ENCODE measurements at regions not wholly inside any gene's neighbourhood (a gene's known extent, or its start where the extent isn't known, plus 50 kb on each side); places are given as distances from the start of the nearest gene placed in this dataset.

GRCh38 chr16:65704866-65705265 is 583.0 kb upstream of the CDH11 start:
- no peak overlapping the region for H4K91ac ChIP-seq (ENCODE audit: insufficient read depth, low read depth, low read length)
- H2BK20ac ChIP-seq (ENCODE audit: low read depth, low read length) = no peak overlapping the region
- no peak overlapping the region for H2BK5ac ChIP-seq (ENCODE audit: low read depth, low read length, poor library complexity, severe bottlenecking)
- peaks cover 7% of the 10 kb centered on the region; the same call in 1 of the 2 replicates for H3K4me1 ChIP-seq (ENCODE audit: control insufficient read depth, insufficient read depth, low read length)
- no peak overlapping the region for H4K5ac ChIP-seq (ENCODE audit: low read depth, low read length)
- no peaks in the 10 kb centered on the region for H3K79me1 ChIP-seq (ENCODE audit: low read depth in 1 of 2, low read length in 2 of 2)
- no TSS peak for BruUV-seq (replicated peaks)
- H2AK5ac ChIP-seq (ENCODE audit: low read depth, low read length) = no peak overlapping the region
- no peak overlapping the region for H2BK15ac ChIP-seq (ENCODE audit: low read depth, low read length)
- in situ Hi-C loops (cut with MboI; ENCODE audit: low sequenced_read_pairs) = no loop called here
- no peak overlapping the region for H3K4ac ChIP-seq (ENCODE audit: low read depth, low read length)
- no peak overlapping the region for H3K4me2 ChIP-seq (ENCODE audit: low read depth, low read length)
- no peaks in the 10 kb centered on the region for H3K9me3 ChIP-seq (ENCODE audit: control insufficient read depth, insufficient read depth, low read length)
- H3K27me3 ChIP-seq (ENCODE audit: control insufficient read depth, insufficient read depth, low read length) = peaks cover 5% of the 10 kb centered on the region; the same call in 1 of the 2 replicates
- no peak overlapping the region for H2AFZ ChIP-seq (replicated peaks; ENCODE audit: low read length, poor library complexity)
- no peak overlapping the region for H4K8ac ChIP-seq (ENCODE audit: low read depth in 2 of 2, low read length in 2 of 2)
- H3K27ac ChIP-seq (ENCODE audit: insufficient read depth, low read length) = no peak overlapping the region
- ChIA-PET CTCF (no interaction called here), POLR2A (ENCODE audit: unreplicated experiment) (no interaction called here)
- DNase-seq (no peak), ATAC-seq (ENCODE audit: low read depth) (no peak)
- no peak overlapping the region for H3K4me3 ChIP-seq (ENCODE audit: insufficient read depth, low read depth, low read length)
- H2BK120ac ChIP-seq (ENCODE audit: low read depth, low read length) = no peak overlapping the region
- H4K20me1 ChIP-seq (ENCODE audit: insufficient read depth, low read length) = no peaks in the 10 kb centered on the region
- no peaks in the 10 kb centered on the region for H3K9me1 ChIP-seq (ENCODE audit: insufficient read depth, low read length)
- H3K56ac ChIP-seq (ENCODE audit: extremely low read depth, insufficient read depth, low read length) = no peak overlapping the region
- no peak overlapping the region for H3K9ac ChIP-seq (ENCODE audit: low read depth, low read length)
- TF ChIP-seq CHD1 (IDR thresholded peaks at IDR 0.05; ENCODE audit: low read depth, low read length) = no peak
- no peak for TF ChIP-seq BHLHE40 (IDR thresholded peaks at IDR 0.05; ENCODE audit: low read depth, low read length)
- no peak for TF ChIP-seq RCOR1 (IDR thresholded peaks at IDR 0.05; ENCODE audit: insufficient replicate concordance, low read length)
- TF ChIP-seq POLR2A (IDR thresholded peaks at IDR 0.05; ENCODE audit: low read depth, low read length) = no peak
- peak; percentile 38; the same call in 1 of the 2 replicates for TF ChIP-seq RAD21 (IDR thresholded peaks at IDR 0.05; ENCODE audit: low read length)
- TF ChIP-seq USF2 (IDR thresholded peaks at IDR 0.05; ENCODE audit: low read depth, low read length) = no peak
- no peak; the same call in 1 of the 2 replicates for TF ChIP-seq CTCF (conservative IDR thresholded peaks at IDR 0.05; ENCODE audit: low read depth, low read length)
- no peak for TF ChIP-seq MXI1 (IDR thresholded peaks at IDR 0.05; ENCODE audit: borderline replicate concordance, low read depth, low read length)
- TF ChIP-seq, protein P1, sequence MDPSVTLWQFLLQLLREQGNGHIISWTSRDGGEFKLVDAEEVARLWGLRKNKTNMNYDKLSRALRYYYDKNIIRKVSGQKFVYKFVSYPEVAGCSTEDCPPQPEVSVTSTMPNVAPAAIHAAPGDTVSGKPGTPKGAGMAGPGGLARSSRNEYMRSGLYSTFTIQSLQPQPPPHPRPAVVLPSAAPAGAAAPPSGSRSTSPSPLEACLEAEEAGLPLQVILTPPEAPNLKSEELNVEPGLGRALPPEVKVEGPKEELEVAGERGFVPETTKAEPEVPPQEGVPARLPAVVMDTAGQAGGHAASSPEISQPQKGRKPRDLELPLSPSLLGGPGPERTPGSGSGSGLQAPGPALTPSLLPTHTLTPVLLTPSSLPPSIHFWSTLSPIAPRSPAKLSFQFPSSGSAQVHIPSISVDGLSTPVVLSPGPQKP (IDR thresholded peaks at IDR 0.05; ENCODE audit: borderline replicate concordance, low read depth, low read length) = no peak
- TF ChIP-seq RFX5 (IDR thresholded peaks at IDR 0.05; ENCODE audit: low read depth, low read length) = no peak
- no peak for TF ChIP-seq MAZ (IDR thresholded peaks at IDR 0.05; ENCODE audit: borderline replicate concordance, low read depth, low read length)
- TF ChIP-seq SMC3 (IDR thresholded peaks at IDR 0.05; ENCODE audit: low read depth, low read length) = peak; percentile 28; the same call in 1 of the 2 replicates
- TF ChIP-seq FOS (IDR thresholded peaks at IDR 0.05; ENCODE audit: low read depth, low read length) = no peak
- TF ChIP-seq MAFK (IDR thresholded peaks at IDR 0.05; ENCODE audit: low read depth, low read length) = no peak
- TF ChIP-seq NFE2L2 (IDR thresholded peaks at IDR 0.05; ENCODE audit: low read depth, low read length) = no peak
- dilution Hi-C loops (cut with HindIII; ENCODE audit: low sequenced_read_pairs, unreplicated experiment) = no loop called here
- H2AK9ac ChIP-seq (replicated peaks; ENCODE audit: low read depth, low read length, poor library complexity) = no peak overlapping the region
- no peak overlapping the region for H3K23ac ChIP-seq (ENCODE audit: low read depth, low read length)
- H3K18ac ChIP-seq (ENCODE audit: low read depth, low read length) = no peak overlapping the region
- H3K36me3 ChIP-seq (ENCODE audit: control insufficient read depth, insufficient read depth, low read length) = no peaks in the 10 kb centered on the region
- intact Hi-C loops (cut with micrococcal nuclease) = loop anchor here (5.0 kb wide), 1 partner anchor 583 kb away; the partner anchor contains the start of gene CDH11
- H3K14ac ChIP-seq (replicated peaks; ENCODE audit: low read depth, low read length) = no peak overlapping the region
